Body of pancreas (tissue), 4 donors: ENCODE measurements at regions not wholly inside any gene's neighbourhood (a gene's known extent, or its start where the extent isn't known, plus 50 kb on each side); places are given as distances from the start of the nearest gene placed in this dataset.

Experiments used
- CTCF ChIP-seq, 7 experiments: fragments of 450-650 bp in 4 of 7; fragments of 200-600 bp in 3 of 7; sonication (generic) in 3 of 7; IDR thresholded peaks; one replicate each; pipeline ENCODE4 v1.5.1; 2016 to 2019; ENCODE audit warnings: antibody characterized with exemption in 7 of 7
- POLR2A ChIP-seq, 3 donors: fragments of 450-650 bp; IDR thresholded peaks; one replicate each; pipeline ENCODE4 v1.6.1; 2016; ENCODE audit warnings: antibody characterized with exemption in 3 of 3, mild to moderate bottlenecking in 2 of 3

GRCh38 chr5:88502179-88503040 lies 233.8 kb upstream of the TMEM161B start:
- TF ChIP-seq POLR2A (IDR thresholded peaks at IDR 0.05), result no peak
- TF ChIP-seq CTCF (IDR thresholded peaks at IDR 0.05), result no peak
